HK-2 (cell line): ENCODE measurements at regions not wholly inside any gene's neighbourhood (a gene's known extent, or its start where the extent isn't known, plus 50 kb on each side); places are given as distances from the start of the nearest gene placed in this dataset.
"Not testable (repeated sequence)": the region's sequence is repeated elsewhere in the genome, so short reads cannot be mapped to it uniquely, and the experiment has no call there.

Experiments
- DNase-seq: peaks from one replicate; pipeline ENCODE4 v3.0.0-alpha.2; 2018; ENCODE audit not compliant: unreplicated experiment

DNA sequence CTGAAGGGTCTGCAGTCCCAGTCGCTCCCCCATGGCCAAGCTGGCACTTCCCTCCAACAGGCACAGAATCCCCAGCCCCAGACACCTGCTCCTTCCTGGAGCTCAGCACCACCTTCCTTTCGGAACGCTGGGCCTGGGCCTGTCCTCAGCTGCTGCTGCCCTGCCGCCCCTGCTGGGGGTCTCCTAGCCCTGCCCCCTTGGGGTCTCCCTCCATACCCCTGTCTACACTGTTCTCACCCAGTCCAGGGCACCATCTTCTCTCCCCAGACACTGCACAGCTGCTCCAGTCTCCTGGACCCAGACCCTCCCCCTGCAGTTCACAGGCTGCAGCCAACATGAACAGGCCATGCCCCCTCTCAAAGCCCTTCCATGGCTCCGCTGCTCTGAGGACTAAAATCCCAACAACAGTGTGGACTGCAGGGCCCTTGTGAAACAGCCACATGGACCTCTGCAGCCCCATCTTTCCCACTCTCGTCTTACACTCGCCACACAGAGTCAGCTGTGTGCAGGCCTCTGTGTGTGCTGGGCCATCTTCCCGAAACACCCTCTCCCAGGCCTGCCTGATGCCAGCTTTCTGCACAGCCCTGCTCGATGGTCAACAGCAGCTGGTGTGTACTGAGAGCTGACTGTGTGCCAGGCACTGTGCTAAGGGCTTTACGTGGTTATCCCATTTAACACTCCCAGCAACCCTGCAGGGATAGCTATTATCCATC lies 361.3 kb downstream of the MATN1 start:
- DNase-seq = not testable (repeated sequence)

DNA sequence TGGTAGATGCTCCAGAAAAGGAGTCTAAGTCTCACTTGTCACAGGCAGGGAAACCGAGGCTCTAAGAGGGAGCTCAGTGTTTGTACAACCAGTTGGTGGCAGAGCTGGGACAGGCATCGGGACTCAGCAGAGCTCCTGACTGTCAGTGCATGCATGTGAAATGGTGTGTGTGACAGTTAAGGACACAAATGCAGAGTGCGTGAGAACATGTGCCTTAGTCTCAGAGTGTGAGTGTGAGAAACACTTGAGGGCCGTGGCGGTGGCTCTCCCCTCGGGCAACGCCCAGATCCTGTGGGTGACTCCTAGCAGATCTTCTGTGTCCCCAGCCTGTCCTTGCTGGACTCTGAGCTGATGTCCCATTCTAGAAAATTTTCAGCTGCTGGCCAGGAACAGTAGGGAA lies 362.6 kb downstream of the MATN1 start:
- DNase-seq = no peak

DNA sequence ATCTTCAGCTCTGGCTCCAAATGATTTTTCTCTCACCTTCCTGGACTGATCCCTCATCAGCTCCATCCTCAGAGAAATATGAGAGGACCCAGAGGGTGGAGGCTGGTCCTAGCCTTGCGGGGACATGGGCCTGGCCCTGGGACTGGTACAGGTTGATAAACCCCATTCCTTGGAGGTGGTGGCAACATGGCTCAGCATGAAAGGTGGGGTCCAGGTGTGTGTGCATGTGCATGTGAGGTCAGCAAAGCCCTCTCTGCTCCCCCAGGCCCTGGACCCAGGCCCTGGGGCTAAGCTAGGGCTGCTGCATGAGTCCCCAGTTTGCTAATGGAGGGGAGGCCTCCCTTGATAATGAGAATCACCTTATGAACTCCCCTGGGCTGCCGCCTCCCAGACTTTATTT lies 363.1 kb downstream of the MATN1 start:
- no peak for DNase-seq

DNA sequence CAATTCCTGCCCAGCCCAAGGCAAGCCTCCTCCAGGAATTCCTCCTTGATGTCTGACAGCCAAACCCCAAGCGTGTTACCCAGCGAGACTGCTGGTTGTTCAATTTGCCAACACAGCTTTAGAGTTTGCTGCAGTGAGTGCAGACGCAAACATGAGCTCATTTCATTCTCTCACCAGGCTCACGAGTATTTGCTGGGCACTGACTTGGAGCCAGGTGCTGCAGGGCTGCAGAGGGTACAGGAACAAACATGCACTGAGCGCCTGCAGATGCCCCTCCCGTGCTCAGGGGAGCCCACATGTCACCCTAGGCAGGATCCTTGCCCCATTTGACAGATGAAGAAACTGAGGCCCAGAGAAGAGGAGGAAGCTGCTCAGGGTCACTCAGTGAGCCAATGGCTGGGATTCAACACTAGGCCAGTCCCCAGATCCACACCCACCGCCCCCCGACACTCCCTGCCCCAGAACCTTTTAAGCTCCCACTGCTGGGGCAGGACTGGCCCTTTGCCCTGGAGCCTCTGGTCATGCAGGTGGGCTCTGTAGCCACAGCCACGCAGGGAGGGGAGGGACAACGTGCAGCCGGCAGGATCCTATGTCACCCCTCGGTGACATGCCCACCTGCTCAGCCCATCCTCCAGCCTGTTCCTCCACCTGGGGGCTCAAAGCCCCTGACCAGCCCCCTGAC lies 363.7 kb downstream of the MATN1 start:
- DNase-seq = no peak

DNA sequence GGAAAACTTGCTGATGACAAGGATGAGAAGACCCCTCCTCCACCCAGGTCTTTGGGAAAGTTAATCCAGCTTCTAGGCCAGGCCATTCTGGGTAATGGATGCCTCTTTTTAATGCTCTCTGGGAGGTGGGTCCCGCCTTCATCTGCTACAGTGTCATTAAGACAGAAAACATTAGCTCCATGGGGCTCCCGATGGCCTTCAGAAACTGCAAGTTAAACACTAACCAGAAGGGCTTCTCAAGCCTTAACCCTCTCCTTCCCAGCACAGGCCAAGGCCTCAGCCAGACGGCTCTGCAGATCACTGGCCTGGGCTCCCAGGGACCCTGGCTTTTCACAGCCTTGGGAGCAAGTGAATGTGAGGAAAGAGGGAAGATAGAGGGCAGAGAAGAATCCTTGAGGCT lies 364.9 kb downstream of the MATN1 start:
- DNase-seq = no peak

DNA sequence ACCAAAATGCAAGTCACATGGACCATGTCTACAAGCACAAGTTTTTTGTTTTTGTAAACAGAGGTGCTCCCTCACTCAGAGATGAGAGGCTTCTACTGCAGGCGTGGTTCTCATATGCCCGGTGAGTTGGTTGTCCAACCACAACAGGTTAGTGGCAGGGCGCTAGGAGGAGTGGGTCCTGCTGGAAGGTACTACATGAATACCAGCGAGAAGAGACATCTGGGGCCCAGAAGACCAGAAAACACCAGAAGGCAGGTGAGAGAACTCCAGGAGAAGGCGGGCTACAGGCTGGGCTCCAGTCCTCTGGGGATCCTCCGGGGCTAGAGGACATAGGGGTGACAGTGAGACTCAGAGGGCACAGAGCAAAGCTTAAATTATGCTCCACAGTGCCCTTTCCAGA lies 366.5 kb downstream of the MATN1 start:
- DNase-seq = no peak

DNA sequence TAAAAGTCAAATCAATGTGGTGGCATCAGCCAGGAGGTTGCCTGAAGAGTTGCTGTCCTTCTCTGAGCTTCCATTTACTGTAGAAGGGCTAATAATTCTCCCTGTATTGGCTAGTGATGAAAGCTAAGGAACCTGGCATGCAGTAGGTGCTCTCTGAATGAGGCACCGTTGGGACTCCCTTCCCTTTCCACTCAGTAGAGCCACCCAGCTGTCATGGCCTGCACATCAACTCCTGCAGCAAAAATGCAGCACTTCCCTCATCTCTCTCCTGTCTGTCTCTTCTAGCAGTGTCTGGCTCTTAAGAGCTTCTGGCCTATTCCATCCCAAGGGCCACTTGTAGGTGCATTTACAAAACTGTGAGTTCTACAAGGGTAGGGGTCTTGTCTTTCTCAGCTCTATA lies 369.0 kb downstream of the MATN1 start:
- DNase-seq = no peak

GRCh38 chr1:30353637-30354036 lies 369.7 kb downstream of the MATN1 start:
- DNase-seq = no peak

DNA sequence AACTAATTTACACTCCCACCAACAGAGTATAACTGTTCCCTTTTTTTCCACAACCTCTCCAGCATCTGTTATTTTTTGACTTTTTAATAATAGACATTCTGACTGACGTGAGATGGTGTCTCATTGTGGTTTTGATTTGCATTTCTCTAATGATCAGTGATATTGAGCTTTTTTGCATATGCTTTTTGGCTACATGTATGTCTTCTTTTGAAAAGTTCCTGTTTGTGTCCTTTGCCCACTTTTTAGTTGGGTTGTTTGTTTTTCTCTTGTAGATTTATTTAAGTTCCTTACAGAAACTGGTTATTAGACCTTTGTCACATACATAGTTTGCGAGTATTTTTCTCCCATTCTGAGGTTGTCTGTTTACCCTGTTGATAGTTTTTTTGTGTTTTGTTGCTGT lies 375.2 kb downstream of the MATN1 start:
- DNase-seq = no peak

- DNase-seq = no peak
Measured at GRCh38 chr1:30345491-30346130, 377.8 kb downstream of the MATN1 start.

DNA sequence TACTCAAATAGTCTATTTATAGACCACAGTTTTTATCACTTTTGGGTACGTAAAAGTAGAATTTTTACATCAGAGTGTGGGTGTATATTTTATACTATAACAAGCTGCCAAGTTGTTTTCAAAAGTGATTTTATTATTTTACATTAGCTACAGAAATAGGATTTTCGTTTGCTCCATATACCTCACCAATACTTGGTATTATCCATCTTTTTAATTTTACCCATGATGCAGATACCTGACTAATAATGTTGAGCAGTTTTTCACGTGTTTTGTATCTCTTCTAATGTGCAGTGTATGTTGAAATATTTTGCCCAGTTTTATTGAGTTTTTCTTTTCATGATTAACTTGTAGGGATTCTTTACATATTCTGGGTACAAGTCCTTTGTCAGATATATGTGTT lies 379.8 kb downstream of the MATN1 start:
- DNase-seq = no peak

DNA sequence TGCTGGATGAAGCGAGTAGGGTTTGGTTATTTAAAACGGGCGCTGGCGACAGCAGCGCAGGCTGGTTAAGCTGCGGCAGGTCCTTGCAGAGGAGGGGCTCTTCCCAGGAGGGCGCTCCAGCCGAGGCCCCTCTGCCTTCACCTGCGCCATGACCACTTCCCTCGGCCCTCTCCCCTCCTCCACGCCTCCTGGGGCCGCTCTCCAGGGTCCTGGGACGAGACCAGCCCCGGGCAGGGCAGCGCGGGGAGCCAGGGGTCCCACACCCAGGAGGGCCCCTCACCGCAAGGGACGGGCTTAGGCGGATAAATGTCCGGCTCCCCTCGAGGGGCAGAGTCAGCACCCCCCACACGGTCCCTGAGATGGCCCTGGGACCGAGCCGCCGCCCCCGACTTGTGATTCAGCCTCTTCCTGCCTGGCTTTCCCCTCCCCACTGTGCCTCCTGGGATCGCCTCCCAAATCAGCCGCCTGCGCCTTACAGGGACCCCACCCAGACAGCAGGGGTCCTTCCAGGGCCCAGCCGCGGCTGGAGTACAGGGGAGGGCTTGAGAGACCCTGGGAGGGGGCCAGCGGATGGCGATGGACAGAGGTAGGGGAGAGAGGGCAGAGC lies 380.7 kb downstream of the MATN1 start:
- no peak for DNase-seq

- no peak for DNase-seq
Measured at GRCh38 chr1:30340934-30341333, 382.5 kb downstream of the MATN1 start.

- DNase-seq = no peak
Measured at GRCh38 chr1:30339866-30340265, 383.5 kb downstream of the MATN1 start.

DNA sequence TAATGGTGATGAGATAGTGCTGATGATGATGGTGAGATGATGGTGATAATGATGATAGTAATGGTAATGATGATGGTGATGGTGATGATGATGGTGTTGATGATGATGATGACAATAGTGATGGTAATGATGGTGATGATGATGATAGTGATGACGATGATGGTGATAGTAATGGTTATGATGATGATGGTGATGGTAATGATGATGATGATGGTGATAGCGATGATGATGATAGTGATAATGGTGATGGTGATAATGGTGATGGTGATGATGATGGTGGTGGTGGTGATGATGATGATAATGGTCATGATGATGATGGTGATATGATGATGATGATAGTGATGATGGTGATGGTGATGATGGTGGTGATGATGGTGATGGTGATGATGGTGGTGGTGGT lies 384.6 kb downstream of the MATN1 start:
- DNase-seq = no peak

DNA sequence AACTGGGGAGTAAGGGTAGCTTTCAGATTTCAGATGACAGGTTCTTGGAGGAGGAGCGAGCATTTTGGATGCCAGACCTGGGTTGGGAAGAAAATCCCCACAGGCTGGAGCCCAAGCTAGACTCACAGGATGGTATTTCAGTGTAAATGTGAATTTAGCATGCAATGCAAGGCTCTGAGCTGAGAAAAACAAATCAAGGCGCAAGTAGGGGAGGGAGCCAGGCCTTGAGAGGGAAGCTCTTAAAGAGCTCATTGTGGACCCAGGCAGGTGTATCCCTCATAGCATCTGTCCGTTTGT lies 386.1 kb downstream of the MATN1 start:
- no peak for DNase-seq

- no peak for DNase-seq
Measured at GRCh38 chr1:30336550-30337323, 386.6 kb downstream of the MATN1 start.

- no peak for DNase-seq
Measured at GRCh38 chr1:30335997-30336390, 387.4 kb downstream of the MATN1 start.

GRCh38 chr1:30335389-30335996 lies 387.9 kb downstream of the MATN1 start:
- no peak for DNase-seq

DNA sequence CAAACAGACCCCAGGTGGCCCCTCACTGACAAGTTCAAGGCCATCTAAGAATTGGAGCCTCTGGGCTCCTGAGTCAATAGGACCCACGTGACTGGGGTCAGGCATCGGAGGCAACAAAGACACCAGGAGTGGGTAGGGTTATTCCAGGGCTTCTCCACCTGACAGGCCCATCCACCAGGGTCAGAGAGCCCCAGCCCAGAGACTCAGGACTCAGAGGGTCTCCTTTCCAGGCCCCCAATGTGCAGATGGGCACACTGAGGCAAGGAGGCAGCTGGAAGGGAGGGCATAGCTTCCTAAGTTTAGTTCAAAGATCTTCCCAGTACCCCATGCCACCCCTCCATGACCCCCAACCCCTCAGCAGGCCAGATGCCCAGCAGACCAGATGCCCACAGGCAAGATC lies 388.6 kb downstream of the MATN1 start:
- DNase-seq = no peak

DNA sequence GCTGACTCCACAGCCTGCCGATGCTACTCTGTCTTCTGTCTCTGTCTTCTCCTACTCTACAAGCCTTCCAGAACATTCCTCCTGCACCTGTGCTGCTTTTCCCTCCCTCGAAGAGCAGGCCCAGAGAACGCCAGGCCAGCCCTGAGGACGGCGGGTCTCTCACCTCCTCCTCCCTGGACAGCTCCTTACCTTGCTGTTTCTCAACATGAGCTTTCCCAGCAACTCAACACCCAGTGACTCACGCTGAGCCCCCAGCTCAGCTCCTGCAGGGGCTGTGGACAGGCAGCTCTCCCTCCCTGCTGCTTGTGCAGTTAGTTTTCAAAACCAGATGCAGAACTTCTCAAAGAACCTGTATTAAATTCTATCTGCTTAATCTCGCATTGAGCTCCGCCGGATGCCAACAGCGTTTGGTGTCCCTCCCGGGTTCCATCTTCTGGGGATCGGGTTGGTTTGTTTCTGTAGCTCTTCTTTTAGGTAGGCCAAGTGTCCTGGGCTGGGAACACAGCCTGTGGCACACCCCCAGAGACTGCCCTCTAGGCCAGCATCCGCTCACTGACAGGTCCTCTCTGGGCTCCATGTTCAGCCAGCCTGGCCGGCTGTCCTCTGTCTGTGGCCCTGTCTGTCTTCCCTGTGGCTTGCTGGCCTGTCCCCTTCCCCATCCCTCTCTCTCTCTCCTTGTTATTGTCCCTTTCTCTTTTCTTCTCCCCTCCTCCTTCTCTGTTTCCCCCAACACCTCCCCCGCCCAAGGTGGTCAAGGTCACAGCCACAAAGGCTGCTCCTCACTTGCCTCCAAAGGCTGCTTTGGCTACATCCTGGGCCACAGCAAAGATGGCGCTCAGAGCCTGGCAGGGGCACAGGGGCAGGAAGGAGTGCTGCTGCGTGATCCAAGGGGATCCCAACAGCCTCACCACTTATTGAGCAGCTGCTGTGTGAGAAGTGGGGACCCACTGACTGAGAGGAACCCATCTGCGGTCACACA lies 391.0 kb downstream of the MATN1 start:
- no peak for DNase-seq
